ENCODE measurements at regions not wholly inside any gene's neighbourhood (a gene's known extent, or its start where the extent isn't known, plus 50 kb on each side); places are given as distances from the start of the nearest gene placed in this dataset.

DNA sequence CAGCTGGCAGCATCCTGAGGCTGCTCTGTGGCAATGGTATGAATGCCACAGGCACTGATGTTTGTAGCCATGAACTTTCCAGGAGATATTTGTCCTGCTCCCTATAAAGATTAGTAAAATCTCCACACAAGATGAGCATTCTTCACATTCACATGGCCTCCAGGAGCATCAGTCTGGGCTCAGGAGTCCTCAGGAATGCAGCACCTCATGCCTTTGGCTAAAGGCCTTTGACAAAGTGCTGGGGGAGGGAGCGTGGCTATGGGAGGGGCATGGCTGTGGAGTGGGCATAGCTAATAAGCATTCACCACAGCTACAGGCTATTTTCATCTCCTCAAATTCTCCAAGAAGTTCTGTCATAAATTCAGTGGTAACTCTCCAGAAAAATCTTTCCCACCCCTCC, 90.5 kb upstream of the LY86 start:
- TF ChIP-seq CTCF (IDR thresholded peaks at IDR 0.05) (no peak), SIN3A (IDR thresholded peaks at IDR 0.05; ENCODE audit: borderline replicate concordance, insufficient read depth, low read depth, low read length) (no peak), POLR2AphosphoS5 (IDR thresholded peaks at IDR 0.05; ENCODE audit: low read depth, low read length) (no peak)
